Stimulated activated CD4-positive, alpha-beta T cell treated with anti-CD3 and anti-CD28 coated beads, Interleukin-4, amount 100 ng/mL, for 24 hours (primary cell): ENCODE measurements at regions not wholly inside any gene's neighbourhood (a gene's known extent, or its start where the extent isn't known, plus 50 kb on each side); places are given as distances from the start of the nearest gene placed in this dataset.
"Not testable (repeated sequence)": the region's sequence is repeated elsewhere in the genome, so short reads cannot be mapped to it uniquely, and the experiment has no call there.

Experiments used
- DNase-seq: peaks from one replicate; pipeline ENCODE4 v3.0.0-alpha.2; 2020

DNA sequence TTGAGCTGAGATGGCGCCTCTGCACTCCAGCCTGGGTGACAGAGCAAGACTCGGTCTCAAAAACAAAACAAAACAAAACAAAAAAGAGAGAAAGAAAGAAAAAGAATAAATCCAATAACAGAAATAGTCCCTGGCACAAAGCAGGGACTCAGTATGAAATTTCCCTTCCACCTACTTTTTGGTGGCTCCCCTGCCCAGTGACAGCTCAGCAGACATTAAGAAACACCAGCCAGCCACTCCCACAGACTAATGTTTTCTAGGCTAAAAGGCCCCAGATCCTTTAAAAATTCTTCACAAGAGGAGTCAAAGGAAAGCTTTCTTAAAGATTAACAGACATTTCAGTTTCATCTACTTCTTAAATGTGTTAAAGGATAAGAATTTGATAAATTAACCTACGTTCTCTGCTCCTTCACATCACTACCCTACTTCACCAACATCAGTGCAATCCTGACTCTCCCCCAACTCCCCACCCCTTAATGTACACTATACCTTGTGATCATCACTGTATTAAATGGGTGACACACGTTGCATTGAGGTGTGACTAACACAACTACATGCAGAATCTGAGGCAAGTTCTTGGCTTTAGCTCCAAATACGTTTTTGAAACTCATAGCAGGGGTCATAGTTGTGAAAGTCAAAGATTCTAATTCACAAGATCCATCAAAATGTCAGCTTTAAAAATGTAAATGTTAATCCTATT is 114.5 kb upstream of the CAV2 start:
- DNase-seq = no peak

DNA sequence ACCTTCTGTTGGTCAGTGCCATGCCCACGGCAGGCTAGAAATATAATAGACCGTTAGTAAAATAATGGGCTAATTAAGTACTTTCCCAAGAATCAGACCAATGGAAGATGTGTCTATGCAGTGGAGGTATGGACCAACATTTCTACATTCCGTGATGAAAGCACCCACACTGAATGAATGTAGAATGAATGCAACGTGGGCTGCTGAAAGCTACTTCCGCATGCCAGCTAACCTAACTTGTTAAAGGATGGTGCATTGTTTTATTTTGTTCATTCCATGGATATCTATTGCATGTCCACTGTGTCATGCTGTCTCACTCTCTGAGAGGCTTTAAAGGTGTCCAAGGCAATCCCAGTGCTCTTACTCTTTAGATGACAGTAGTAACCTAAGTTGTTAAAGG is 112.9 kb upstream of the CAV2 start:
- no peak for DNase-seq

DNA sequence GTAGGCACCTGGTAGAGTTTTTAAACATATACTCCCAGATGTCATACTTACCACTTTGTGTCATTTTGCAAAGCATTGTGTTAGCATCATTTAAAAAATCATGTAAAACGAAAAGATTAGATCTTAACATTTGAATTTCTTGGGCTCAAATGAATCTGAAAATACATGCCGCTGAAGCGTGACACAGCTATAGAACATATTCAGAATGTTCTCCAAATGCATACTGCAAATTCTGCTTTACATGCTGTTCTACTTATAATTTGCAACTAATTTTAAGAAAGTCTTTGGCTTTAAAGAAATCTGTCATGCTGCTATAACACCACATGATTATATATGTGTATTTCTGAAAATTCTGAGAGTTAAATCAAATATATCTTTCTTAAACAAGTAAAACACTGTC is 109.2 kb upstream of the CAV2 start:
- no peak for DNase-seq

DNA sequence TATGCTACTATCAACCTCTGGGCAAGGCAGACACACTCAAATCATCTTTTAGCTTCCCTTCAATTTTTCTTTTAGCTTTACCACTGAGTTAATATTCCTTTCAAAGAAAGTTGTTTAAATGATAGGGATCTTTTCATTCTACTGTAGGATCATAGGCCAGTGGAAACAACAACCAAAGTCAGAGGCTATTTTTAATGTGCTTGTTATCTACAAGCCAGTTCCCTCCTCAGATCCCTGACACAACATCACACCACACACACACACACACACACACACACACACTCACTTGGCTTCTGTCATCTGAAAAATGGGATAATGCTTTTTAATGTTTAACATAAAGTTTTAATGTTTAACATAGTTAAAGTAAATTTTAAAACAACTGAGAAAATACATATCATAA is 106.7 kb upstream of the CAV2 start:
- no peak for DNase-seq

DNA sequence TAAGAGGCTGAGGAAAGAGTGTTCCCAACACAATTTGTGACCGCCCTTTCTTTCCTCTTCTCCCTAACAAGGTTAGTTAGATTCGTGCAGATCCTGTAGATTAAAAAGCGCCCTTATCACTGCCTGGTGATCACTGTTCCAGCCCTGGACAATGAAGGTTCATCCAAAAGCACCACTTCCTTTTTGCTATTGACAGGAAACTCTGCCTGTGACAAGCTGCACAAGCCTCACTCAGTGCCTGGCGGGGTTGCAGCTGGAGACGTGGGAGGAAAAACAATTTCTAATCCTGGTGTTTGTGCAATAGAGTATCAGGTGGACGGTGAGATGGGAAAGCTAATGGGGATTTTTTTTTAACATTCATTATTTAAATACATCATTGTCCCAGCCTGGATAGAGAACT is 105.9 kb upstream of the CAV2 start:
- DNase-seq = no peak

DNA sequence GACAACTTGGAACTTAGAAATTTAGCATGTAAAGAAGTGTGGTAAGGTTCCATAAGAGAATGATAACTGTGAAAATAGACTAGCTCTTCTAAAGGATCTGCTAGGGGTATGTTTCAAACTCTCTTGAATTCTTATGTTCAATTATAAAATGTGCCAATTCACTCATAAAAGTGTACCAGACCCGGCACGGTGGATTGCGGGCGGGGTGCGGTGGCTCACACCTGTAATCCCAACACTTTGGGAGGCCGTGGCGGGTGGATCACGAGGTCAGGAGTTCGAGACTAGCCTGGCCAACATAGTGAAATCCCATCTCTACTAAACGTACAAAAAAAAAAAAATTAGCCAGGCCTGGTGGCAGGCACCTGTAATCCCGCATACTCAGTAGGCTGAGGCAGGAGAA is 105.4 kb upstream of the CAV2 start:
- DNase-seq = no peak

DNA sequence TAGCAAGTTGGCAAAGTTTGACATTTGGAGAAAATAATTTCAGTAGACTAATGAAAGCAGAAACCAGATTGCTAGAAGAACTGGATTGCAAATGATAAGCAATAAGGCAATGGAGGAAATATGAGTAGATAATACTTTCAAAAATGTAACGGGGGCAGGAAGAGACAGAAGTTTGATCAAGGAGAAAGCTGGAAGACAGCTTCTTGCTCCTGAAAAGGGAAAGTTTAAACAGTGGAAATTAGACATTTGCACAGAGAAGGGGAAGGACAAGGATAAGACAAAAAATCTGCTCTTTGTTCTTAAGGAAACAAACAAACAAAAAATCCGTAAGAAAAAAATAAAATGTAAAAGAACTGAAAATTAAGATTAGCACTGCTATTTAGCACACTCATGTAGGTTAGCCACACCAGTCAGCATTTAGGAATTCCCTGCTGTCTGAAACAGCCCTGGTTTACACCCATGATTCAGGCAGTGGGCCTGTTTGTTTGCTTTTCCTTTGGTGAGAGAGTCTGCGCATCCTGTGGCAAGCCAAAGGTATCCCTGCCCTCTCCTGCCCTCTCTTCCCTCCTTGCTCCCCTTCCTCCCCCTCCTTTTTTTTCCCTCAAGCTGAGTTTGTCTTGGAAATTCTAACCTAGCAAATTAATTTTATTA is 104.3 kb upstream of the CAV2 start:
- no peak for DNase-seq

DNA sequence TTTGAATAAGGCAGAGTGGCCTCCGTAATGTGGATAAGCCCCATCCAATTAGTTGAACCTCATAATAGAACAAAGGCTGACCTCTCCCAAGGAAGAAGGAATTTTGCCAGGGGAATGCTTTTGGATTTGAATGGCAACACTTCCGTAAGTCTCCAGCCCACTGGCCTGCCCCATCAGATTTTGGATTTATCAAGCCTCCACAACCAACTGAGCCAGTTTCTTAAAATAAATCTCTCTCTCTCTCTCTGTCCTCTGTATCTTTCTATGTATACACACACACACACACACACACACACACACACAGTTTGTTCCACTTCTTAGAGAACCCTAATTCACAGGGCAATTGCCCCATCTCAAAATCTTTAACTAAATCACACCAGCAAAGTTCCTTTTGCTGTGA is 100.9 kb upstream of the CAV2 start:
- no peak for DNase-seq

DNA sequence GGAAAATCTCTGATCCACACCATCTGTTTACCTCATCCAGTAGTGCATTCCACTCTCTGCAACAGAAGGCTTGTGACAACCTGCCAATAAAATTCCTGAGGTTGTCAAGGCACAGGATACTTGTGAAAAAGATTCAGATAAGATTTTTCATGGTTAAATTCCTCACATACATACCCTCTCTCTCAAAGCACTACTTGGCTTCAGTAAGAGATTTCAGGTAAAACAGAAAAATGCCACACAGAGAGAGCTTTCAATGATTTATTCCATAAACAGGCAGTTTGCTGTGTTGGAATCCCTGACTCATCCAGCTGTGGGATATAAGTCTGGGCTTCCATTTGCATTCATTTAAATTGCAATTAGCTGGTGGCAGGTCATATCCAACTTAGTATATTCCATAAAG is 99.7 kb upstream of the CAV2 start:
- DNase-seq = no peak

DNA sequence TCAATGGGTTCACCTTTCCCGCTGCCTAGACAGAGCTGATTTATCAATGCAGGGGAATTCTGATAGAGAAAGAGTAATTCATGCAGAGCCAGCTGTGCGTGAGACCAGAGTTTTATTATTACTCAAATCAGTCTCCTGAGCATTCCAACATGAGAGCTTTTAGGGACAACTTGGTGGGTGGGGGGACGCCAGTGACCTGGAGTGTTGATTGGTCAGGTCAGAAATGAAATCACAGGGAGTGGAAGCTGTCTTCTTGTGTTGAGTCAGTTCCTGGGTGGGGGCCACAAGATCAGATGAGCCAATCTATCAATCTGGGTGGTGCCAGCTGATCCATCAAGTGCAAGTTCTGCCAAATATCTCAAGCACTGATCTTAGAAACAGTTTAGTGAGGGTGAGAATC is 99.0 kb upstream of the CAV2 start:
- DNase-seq = no peak

DNA sequence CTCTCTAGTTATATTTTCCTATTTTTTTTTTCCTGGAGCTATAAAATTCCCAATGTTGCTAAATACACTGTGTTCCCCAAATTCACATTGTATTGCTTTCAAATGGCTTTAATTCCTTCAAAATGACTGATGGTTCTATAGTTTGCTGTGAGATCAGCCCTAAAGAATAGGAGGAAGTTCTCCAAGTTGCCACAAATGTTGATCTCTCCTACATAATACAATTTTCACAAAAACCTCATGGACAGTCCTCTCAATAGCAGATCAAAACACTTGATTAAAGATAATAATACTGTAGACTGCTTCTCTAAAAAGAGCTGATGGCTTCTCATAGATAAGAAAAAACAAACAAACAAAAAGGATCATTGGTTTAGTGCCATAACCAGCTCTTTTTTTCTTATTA is 97.8 kb upstream of the CAV2 start:
- no peak for DNase-seq

DNA sequence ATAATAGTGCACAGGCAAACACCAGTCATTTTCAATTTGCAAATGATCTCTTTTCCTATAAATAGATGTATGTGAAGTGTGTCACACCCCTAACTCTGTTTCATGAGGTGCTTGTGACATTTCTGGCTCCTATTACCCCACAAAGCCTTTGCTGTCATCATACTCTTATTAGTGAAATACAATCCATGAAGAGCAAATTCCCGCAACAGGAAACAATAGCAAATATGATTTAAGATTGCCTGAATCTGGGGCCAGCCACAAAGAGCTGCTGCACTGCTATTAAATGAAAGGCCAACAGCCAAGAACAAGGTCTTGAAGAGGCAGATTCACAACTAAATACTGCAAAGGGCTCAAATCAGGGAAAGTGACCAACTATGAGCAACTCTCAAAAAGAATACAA is 96.3 kb upstream of the CAV2 start:
- DNase-seq = no peak

DNA sequence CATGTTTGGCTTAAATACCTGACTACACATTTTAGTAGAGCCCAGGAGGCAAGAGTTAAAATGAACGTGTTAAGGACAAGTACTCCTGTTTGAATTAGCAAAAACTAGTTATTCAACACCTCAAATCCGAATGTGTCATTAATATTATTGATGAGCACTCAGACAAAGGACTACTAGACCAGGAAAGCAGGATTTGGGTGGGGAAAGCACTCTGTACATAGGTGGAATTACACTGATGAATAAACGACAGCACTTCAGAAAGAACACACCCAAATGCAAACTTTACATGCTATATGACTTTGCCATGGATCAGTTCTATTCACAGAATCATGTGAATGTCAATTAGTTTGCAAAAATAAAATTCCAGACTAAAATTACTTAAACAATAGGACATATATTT is 95.1 kb upstream of the CAV2 start:
- DNase-seq = no peak

DNA sequence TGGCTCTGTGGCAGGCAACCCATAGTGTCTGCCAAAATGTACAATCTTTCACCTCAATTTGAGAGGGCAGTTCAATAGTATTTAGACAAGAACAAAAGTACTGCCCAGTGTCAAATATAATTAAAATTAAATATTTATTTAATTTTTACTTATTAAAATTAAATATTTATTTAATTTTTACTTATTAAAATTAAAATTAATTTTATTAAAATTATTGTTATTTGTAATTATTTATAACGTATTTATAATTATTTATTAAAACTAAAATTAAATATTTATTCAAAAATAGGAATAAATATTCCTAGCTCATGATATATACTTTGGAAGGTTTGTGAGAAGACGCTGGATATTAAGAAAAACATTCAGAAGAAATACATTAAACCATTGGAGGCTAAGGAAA is 93.7 kb upstream of the CAV2 start:
- DNase-seq = no peak

DNA sequence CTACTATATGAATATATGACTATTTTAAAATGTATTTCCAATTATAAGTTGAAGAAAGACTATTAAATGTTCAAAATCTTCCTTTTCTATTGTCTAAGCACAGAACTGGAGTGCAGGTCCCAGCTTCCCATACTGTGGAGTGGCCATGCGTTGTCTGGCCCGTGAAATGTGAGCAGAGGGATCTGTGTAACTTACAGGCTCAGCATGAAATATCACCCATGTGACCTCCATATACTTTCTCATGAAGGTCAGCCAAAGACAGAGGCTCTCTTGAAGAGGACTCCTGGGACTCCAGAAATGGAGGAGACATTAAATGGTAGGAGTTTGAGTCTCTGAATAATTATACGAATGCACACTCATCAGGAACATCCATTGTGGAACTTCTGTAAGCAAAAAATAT is 92.4 kb upstream of the CAV2 start:
- DNase-seq = no peak

DNA sequence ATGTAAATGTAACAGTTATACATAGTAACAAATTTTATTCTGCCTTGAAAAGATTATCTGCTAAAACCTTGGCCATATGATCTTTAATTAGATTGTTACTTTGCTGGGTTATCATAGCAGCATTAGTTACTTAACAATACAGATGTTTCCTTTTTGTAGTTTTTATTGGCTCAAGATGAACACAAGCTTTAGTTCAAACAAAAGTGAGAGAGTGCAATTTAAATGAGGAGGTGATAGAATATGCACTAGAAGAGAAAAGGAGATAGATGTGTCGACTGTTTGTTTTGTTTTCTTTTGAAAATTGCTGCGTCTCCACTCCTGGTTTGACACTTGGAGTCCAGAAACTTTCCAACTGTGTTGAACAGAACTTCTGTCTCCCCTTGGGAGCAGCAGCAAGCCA is 91.4 kb upstream of the CAV2 start:
- no peak for DNase-seq

DNA sequence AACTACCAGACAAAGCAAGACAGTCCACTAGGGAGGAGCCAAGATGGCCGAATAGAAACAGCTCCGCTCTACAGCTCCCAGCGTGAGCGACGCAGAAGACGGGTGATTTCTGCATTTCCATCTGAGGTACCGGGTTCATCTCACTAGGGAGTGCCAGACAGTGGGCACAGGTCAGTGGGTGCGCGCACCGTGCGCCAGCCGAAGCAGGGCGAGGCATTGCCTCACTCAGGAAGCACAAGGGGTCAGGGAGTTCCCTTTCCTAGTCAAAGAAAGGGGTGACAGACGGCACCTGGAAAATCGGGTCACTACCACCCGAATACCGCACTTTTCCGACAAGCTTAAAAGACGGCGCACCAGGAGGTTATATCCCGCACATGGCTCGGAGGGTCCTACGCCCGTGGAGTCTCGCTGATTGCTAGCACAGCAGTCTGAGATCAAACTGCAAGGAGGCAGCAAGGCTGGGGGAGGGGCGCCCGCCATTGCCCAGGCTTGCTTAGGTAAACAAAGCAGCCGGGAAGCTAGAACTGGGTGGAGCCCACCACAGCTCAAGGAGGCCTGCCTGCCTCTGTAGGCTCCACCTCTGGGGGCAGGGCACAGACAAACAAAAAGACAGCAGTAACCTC is 90.6 kb upstream of the CAV2 start:
- DNase-seq = not testable (repeated sequence)

DNA sequence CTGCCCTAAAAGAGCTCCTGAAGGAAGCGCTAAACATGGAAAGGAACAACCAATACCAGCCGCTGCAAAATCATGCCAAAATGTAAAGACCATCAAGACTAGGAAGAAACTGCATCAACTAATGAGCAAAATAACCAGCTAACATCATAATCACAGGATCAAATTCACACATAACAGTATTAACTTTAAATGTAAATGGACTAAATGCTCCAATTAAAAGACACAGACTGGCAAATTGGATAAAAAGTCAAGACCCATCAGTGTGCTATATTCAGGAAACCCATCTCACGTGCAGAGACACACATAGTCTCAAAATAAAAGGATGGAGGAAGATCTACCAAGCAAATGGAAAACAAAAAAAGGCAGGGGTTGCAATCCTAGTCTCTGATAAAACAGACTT is 88.8 kb upstream of the CAV2 start:
- DNase-seq = not testable (repeated sequence)

DNA sequence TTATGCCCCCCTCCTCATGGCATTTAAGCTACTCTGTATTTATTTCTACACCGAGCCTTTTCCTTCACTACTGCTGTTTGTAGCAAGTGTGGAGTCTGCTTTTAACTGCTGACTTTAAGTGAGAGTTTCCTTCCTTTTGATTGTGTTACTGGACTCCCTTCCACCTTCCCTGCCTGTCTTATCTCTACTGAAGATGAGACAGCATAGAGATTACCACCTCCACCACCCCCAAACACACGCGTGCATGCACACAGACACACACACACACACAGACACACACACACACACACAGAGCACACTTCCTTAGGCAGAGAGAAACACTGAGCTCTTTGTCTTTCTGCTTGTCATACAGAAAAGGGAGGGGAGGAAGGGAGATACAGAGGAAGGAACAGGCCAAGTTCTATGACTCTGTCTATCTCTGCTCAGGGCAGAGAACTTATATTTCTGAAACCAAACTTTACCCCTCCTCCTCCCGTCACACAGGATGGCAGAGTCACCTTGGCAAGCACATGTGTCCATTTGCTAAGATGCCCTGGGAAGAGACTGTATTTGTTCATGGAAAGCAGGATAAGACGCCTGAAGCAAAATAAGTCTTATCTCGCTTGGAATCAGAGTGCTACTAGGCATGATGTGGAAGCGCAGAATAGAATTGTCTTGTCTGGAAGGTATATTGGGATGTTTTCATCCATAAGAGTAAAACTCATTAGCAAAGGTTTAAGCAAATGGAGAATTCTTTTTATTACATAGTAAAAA is 81.8 kb upstream of the CAV2 start:
- no peak for DNase-seq

DNA sequence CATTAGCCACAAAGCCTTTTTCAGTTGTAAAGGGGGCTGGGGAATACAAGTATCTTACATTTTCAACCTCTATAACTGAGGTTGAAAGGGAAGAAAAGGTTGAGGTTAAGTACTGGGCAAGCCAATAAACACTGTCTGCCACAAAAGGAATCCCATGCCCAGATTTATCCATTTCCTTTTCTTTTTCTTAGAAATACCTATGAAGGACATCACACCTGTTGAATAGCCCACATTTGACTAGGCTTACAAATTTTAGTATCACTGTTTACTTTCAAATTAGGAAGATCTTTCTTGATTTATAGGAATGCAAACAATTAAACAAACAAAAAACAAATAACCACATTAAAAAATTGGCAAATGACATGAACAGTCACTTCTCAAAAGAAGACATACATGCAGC is 81.0 kb upstream of the CAV2 start:
- no peak for DNase-seq

DNA sequence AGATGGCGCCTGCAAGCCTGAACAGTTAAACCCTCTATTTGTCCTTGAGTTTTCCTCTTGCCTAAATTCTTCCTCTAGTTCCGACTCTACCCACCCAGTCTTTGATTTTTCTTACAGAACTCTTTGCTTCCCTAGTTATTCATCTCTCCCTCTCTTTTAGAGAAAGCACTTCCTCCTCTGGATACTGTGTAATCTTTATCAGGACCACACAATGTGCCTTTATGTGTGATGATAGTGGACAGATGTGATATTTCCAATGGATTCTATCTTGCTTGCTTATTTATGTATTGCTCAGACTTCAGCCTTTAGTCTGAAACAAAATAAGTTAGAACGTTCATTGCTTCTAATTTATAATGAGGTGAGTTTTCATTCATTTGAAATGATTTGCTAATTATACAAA is 79.5 kb upstream of the CAV2 start:
- DNase-seq = no peak

DNA sequence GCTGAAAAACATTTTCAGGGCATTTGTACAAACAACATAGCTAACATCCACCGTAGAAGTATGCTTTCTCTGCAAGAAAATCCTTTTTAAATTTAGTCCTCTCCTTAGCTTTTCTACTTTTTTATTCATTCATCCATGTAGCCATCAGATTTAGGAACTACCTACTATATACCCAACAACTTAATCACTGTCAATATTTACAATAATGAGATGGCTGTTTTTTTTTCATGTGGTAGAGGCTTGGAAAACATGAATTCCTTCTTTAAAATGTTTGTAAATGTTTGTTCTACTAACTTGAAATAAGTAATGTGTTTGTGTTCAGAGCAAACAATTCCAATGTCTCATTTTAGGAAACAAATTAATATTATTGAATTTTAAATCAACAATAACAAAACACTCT is 78.2 kb upstream of the CAV2 start:
- no peak for DNase-seq

DNA sequence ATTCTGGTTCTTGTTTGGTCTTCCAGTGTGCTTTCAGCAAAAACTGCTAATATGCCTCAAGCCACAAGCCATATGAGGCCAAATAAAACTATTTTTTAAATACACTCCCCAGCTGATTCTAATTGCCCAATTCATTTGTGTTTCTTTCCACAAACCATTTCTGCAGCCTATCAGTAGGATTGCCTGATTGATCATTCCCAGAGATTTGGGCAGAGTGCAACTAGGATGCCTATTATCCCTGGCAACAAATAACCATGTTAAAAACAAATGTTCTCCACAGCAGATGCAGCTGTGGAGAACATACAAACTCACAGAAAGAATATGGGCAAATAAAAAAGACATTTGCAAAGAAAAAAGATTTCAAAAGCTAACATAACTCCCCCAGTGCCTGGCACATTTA is 76.9 kb upstream of the CAV2 start:
- DNase-seq = no peak

DNA sequence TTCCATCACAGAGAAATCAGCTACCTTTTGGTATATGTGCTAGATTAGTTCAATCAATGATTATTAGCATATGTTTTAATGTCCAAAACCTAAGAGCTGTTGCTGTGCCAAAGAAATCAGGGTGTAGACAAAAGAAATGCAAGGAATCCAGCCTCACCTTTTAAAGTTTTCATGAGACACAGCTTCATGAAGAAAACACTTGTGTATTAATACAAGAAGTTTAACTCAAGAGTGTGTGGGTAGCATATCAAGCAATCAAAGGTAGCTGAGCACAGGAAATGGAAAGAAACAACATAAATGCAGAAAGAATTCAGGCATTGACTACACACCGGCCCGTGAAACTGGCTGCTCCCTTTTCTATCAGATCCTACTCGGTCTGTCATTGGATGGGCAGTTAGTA is 76.0 kb upstream of the CAV2 start:
- no peak for DNase-seq
